22Rv1 (cell line): ENCODE measurements at regions not wholly inside any gene's neighbourhood (a gene's known extent, or its start where the extent isn't known, plus 50 kb on each side); places are given as distances from the start of the nearest gene placed in this dataset.

ENCODE experiments used
- H3K27ac ChIP-seq: fragments of 450-650 bp; 2 replicates; pipeline ENCODE4 v1.5.1; 2017
- CTCF ChIP-seq: fragments of 450-650 bp; IDR thresholded peaks from 2 replicates; pipeline ENCODE4 v1.5.1; 2017; ENCODE audit warnings: mild to moderate bottlenecking
- ZFX ChIP-seq: fragments of 450-650 bp; IDR thresholded peaks from 2 replicates; pipeline ENCODE4 v1.6.1; 2017; ENCODE audit warnings: antibody characterized with exemption, borderline replicate concordance

- TF ChIP-seq ZFX = no peak
- no peak for TF ChIP-seq CTCF
Observed at GRCh38 chr20:60794674-60795073, 457.4 kb upstream of the CDH4 start.

GRCh38 chr20:60795651-60796050, 456.4 kb upstream of the CDH4 start:
- no peak for TF ChIP-seq CTCF
- TF ChIP-seq ZFX = no peak
- H3K27ac ChIP-seq = no peak overlapping the region

More at GRCh38 chr20:60794674-60795073, 457.4 kb upstream of the CDH4 start:
- no peak overlapping the region for H3K27ac ChIP-seq

GRCh38 chr20:60800185-60800584, 451.9 kb upstream of the CDH4 start:
- no peak for TF ChIP-seq CTCF
- no peak for TF ChIP-seq ZFX
- no peak overlapping the region for H3K27ac ChIP-seq

- no peak for TF ChIP-seq CTCF
- no peak for TF ChIP-seq ZFX
- H3K27ac ChIP-seq = no peak overlapping the region
Observed at GRCh38 chr20:60802676-60803075, 449.4 kb upstream of the CDH4 start.

- TF ChIP-seq CTCF = no peak
- no peak for TF ChIP-seq ZFX
- no peak overlapping the region for H3K27ac ChIP-seq
Observed at GRCh38 chr20:60803335-60804055, 448.6 kb upstream of the CDH4 start.

- TF ChIP-seq ZFX (no peak), CTCF (no peak)
- no peak overlapping the region for H3K27ac ChIP-seq
Observed at GRCh38 chr20:60804240-60804917, 447.7 kb upstream of the CDH4 start.

GRCh38 chr20:60804918-60805630, 447.0 kb upstream of the CDH4 start:
- H3K27ac ChIP-seq = no peak overlapping the region
- TF ChIP-seq CTCF = no peak
- TF ChIP-seq ZFX = no peak
